Keratinocyte (primary cell): ENCODE measurements at regions not wholly inside any gene's neighbourhood (a gene's known extent, or its start where the extent isn't known, plus 50 kb on each side); places are given as distances from the start of the nearest gene placed in this dataset.

ENCODE experiments used
- DNase-seq: peaks from one replicate; pipeline ENCODE4 v3.0.0-alpha.2; 2011; ENCODE audit warnings: low read depth, missing footprints, low spot score
- FAIRE-seq: peaks from 2 replicates; lab custom pipeline; 2011; peaks lifted over from hg19 to GRCh38; lab: Jason Lieb, UNC
- H2AFZ ChIP-seq: 2 replicates; pipeline ENCODE4 v1.6.0; 2012; ENCODE audit warnings: low read length, control low read depth, inconsistent platforms; ENCODE audit not compliant: control insufficient read depth
- H3K27ac ChIP-seq: 2 replicates; pipeline ENCODE4 v1.5.1; 2011; ENCODE audit warnings: low read length; ENCODE audit not compliant: control insufficient read depth, insufficient read depth
- H3K27me3 ChIP-seq: 3 replicates; pipeline ENCODE4 v1.6.0; 2011; ENCODE audit warnings: low read length; ENCODE audit not compliant: control insufficient read depth, insufficient read depth; ENCODE audit errors: extremely low read depth
- H3K36me3 ChIP-seq, 2 experiments: 2 replicates in 1 of 2; 3 replicates in 1 of 2; pipeline ENCODE4 v1.5.1; 2011; ENCODE audit warnings: low read length in 2 of 2, mild to moderate bottlenecking in 1 of 2; ENCODE audit not compliant: control insufficient read depth in 2 of 2, insufficient read depth in 2 of 2; ENCODE audit errors: extremely low read depth in 1 of 2
- H3K4me1 ChIP-seq: 3 replicates; pipeline ENCODE4 v1.5.1; 2011; ENCODE audit warnings: low read length; ENCODE audit not compliant: control insufficient read depth, insufficient read depth; ENCODE audit errors: extremely low read depth
- H3K4me2 ChIP-seq: 3 replicates; pipeline ENCODE4 v1.6.0; 2011; ENCODE audit warnings: low read depth, low read length; ENCODE audit not compliant: control insufficient read depth, insufficient read depth; ENCODE audit errors: extremely low read depth
- H3K4me3 ChIP-seq, 3 experiments: fragments of 200-600 bp in 1 of 3; sonication (generic) in 1 of 3; 2 replicates in 2 of 3; 3 replicates in 1 of 3; pipeline ENCODE4 v1.5.1; 2011 to 2016; ENCODE audit warnings: low read length in 3 of 3, mild to moderate bottlenecking in 3 of 3, control low read depth in 2 of 3, inconsistent platforms in 1 of 3, low read depth in 1 of 3, mixed read lengths in 1 of 3, mixed run types in 1 of 3, moderate library complexity in 1 of 3; ENCODE audit not compliant: control insufficient read depth in 2 of 3, insufficient read depth in 2 of 3; ENCODE audit errors: extremely low read depth in 1 of 3
- H3K79me2 ChIP-seq: 2 replicates; pipeline ENCODE4 v1.6.0; 2012; ENCODE audit warnings: low read length; ENCODE audit not compliant: control insufficient read depth, insufficient read depth
- H3K9ac ChIP-seq: 3 replicates; pipeline ENCODE4 v1.6.0; 2011; ENCODE audit warnings: low read length; ENCODE audit not compliant: control insufficient read depth, insufficient read depth; ENCODE audit errors: extremely low read depth
- H3K9me1 ChIP-seq: 3 replicates; pipeline ENCODE4 v1.6.0; 2011; ENCODE audit warnings: low read length; ENCODE audit not compliant: control insufficient read depth, insufficient read depth; ENCODE audit errors: extremely low read depth
- H3K9me3 ChIP-seq: 2 replicates; pipeline ENCODE4 v1.5.1; 2012; ENCODE audit warnings: low read depth, low read length; ENCODE audit not compliant: control insufficient read depth
- H4K20me1 ChIP-seq: 3 replicates; pipeline ENCODE4 v1.6.0; 2011; ENCODE audit warnings: low read length; ENCODE audit not compliant: control insufficient read depth, insufficient read depth; ENCODE audit errors: extremely low read depth
- CTCF ChIP-seq, 3 experiments: IDR thresholded peaks in 1 of 3; conservative IDR thresholded peaks in 1 of 3; optimal IDR thresholded peaks in 1 of 3; 2 replicates in 2 of 3; 3 replicates in 1 of 3; pipeline versions ENCODE3 to v1.5.1; 2011; ENCODE audit warnings: low read length in 3 of 3, mild to moderate bottlenecking in 3 of 3, moderate library complexity in 2 of 3, control low read depth in 1 of 3, inconsistent platforms in 1 of 3; ENCODE audit not compliant: insufficient read depth in 2 of 3; ENCODE audit errors: extremely low read depth in 1 of 3
- EZH2 ChIP-seq: IDR thresholded peaks from one replicate; pipeline ENCODE4 v1.6.1; 2012; ENCODE audit warnings: inconsistent platforms, mild to moderate bottlenecking, low read length, moderate library complexity
- dilution Hi-C: fragments of 300-500 bp; cut with MboI; formaldehyde crosslinking; loops from one replicate; pipeline ENCODE4 v1.7.0; 2020; ENCODE audit warnings: low sequenced_read_pairs; ENCODE audit not compliant: extremely low pct_ligation_motif_present

GRCh38 chr11:88042238-88042637 lies 133.0 kb downstream of the RAB38 start:
- H3K9me1 ChIP-seq = no peaks in the 10 kb centered on the region
- H3K36me3 ChIP-seq = no peaks in the 10 kb centered on the region
- no peak overlapping the region for H3K4me2 ChIP-seq
- H3K9me3 ChIP-seq = no peaks in the 10 kb centered on the region
- no peaks in the 10 kb centered on the region for H3K79me2 ChIP-seq
- dilution Hi-C loops = no loop called here
- H2AFZ ChIP-seq = no peak overlapping the region
- no peak overlapping the region for H3K27ac ChIP-seq
- FAIRE-seq (no peak), DNase-seq (no peak)
- TF ChIP-seq EZH2 (no peak), CTCF (optimal IDR thresholded peaks at IDR 0.05 in 1 of 3, IDR thresholded peaks at IDR 0.05 in 1 of 3, conservative IDR thresholded peaks at IDR 0.05 in 1 of 3; ENCODE audit: extremely low read depth in 1 of 3, insufficient read depth in 2 of 3, low read length in 3 of 3) (no peak)
- H3K9ac ChIP-seq = no peak overlapping the region
- H3K4me1 ChIP-seq = no peaks in the 10 kb centered on the region
- H3K27me3 ChIP-seq = no peaks in the 10 kb centered on the region
- no peaks in the 10 kb centered on the region for H4K20me1 ChIP-seq
- H3K4me3 ChIP-seq = no peak overlapping the region

DNA sequence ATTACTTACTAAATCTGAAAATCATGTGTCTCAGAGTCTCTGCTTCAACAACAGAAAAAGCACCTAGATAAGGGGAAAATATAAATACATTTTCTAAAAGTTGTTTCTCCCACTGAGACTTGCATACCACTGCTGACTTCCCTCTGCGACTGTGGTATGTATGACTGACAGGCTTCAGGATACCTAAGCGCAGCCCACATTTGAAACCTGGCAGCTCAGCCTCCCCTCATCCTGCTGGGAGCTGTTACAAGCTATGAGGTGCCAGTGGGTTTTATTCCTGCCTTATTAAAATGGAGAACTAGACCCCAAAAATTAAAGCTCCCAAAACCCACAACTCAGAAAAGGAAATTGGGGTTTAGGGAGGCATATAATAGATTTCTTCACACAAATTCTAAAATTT lies 133.6 kb downstream of the RAB38 start:
- no peak for TF ChIP-seq CTCF (optimal IDR thresholded peaks at IDR 0.05 in 1 of 3, IDR thresholded peaks at IDR 0.05 in 1 of 3, conservative IDR thresholded peaks at IDR 0.05 in 1 of 3; ENCODE audit: extremely low read depth in 1 of 3, insufficient read depth in 2 of 3, low read length in 3 of 3)
- no peak for TF ChIP-seq EZH2
- Histone ChIP-seq H3K4me1 (no peaks in the 10 kb centered on the region), H2AFZ (no peak overlapping the region), H4K20me1 (no peaks in the 10 kb centered on the region), H3K9me1 (no peaks in the 10 kb centered on the region), H3K27ac (no peak overlapping the region), H3K36me3 (no peaks in the 10 kb centered on the region), H3K9me3 (no peaks in the 10 kb centered on the region), H3K27me3 (no peaks in the 10 kb centered on the region), H3K9ac (no peak overlapping the region), H3K4me3 (no peak overlapping the region), H3K4me2 (no peak overlapping the region), H3K79me2 (no peaks in the 10 kb centered on the region)
- DNase-seq (no peak), FAIRE-seq (no peak)
- dilution Hi-C loops = no loop called here
